HG03175 (cell line): ENCODE measurements at regions not wholly inside any gene's neighbourhood (a gene's known extent, or its start where the extent isn't known, plus 50 kb on each side); places are given as distances from the start of the nearest gene placed in this dataset.
"Not testable (repeated sequence)": the region's sequence is repeated elsewhere in the genome, so short reads cannot be mapped to it uniquely, and the experiment has no call there.

ENCODE experiments used
- ATAC-seq: cut with Tn5 transposase; IDR thresholded peaks from one replicate; pipeline ENCODE4 v1.9.1; 2021; ENCODE audit warnings: mild to moderate bottlenecking, moderate library complexity; ENCODE audit not compliant: unreplicated experiment

DNA sequence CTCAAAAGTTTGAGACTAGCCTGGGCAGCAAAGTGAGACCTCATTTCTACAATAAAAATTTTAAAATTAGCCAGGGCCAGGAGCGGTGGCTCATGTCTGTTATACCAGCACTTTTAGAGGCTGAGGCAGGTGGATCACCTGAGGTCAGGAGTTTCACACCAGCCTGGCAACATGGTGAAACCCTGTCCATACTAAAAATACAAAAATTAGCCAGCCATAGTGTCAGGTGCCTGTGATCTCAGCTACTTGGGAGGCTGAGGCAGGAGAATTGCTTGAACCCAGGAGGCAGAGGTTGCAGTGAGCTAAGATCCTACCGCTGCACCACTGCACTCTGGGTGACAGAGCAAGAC, 85.1 kb upstream of the MAP4 start:
- not testable (repeated sequence) for ATAC-seq

- ATAC-seq, result no peak
Observed at GRCh38 chr3:48092270-48092669, 76.1 kb upstream of the MAP4 start.

DNA sequence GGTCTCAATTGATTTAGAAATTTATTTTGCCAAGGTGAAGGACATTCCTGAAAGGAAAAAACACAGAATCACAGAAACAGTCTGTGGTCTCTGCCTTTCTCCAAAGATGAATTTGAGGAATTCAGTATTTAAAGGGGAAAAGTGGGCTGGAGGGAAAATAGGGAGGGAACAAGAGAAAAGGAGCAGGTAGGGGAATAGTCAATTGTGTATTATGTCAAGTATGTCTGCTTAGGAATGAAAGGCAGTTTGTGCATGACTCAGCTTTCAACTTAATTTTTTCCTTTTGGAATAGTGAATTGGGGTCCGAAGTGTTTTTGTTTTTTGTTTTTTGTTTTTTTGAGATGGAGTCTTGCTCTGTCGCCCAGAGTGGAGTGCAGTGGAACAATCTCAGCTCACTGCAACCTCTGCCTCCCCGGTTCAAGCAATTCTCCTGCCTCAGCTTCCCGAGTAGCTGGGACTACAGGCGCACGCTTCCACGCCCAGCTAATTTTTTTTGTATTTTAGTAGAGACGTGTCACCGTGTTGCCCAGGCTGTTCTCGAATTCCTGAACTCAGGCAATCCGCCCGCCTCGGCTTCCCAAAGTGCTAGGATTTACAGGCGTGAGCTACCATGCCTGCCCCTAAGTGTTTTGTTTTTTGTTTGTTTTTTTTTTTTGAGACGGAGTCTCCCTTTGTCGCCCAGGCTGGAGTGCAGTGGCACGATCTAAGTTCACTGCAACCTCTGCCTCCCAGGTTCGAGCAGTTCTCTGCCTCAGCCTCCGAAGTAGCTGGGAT, 74.1 kb upstream of the MAP4 start:
- no peak for ATAC-seq

- ATAC-seq, result peak; percentile 95
Observed at GRCh38 chr3:48088749-48089466, 72.7 kb upstream of the MAP4 start.

DNA sequence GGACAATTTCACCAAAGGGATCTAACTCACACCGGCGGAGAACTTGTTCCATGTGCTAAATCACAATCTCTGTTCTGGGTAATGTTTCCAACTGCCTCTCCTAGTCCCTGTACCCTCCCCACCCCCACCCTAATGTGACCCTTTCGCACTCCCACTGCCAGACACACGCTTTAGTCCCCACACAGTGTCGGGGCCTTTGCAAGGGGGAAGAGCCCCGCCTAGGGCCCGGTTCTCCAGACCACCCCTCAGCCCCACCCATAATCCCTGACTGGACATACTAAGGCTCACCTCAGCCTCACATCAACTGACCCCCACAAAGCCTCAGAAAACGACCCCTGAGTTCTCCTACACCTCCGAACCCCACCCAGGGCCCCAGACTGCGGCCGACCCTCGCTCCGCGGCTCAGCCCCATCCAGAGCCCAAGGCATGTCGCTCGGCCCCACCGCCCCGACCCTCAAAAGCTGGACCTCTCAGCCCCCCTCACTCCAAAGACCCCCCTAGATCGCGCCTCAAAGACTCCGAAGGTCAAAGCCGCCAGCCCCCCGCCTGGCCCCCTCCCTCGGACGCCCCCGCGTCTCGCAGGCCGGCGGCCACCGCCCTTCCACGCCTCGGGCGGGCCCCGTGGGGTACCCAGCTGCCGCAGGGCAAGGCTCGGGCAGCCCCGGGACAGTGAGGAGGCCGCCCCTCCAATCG, 72.0 kb upstream of the MAP4 start:
- peak; percentile 32 for ATAC-seq

- ATAC-seq, result no peak
Observed at GRCh38 chr3:48086705-48087104, 70.5 kb upstream of the MAP4 start.

GRCh38 chr3:48084929-48085328, 68.7 kb upstream of the MAP4 start:
- ATAC-seq, result no peak

DNA sequence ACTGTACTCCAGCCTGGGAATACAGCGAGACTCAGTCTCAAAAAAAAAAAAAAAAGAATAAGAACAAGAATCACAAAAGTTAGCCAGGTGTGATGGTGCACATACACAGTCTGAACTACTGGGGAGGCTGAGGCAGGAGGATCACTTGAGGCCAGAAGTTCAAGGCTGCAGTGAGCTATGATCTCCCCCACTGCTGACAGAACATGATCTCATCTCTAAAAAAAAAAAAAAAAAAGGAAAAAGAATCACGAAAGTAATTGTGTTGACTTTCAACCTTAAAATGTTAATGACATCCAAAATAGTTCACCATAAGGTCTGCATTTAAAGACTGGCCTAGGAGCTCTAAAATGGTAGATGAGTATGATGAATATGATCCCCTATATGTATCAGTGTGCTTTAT, 68.0 kb upstream of the MAP4 start:
- no peak for ATAC-seq

DNA sequence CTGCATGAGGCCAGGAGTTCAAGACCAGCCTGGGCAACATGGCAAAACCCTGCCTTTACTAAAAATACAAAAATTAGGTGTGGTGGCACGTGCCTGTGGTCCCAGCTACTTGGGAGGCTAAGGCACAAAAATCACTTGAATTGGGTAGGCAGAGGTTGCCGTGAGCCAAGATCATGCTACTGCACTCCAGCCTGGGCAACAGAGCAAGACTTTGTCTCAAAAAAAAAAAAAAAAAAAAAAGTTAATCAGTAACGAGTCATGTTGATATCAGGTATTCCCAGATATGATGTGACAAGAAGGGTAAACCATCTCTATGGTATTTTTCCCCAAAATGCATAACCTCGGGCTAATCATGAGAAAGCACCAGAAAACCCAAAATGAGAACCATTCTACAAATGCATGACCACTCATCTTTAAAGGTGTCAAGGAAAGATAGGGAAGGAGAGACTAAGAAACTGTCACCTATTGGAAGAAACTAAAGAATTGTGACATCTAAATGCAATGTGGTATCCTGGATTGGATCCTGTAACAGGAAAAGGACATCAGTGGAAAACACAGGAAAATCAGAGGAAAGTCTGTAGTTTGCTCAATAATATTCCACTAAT, 66.5 kb upstream of the MAP4 start:
- no peak for ATAC-seq

- ATAC-seq, result no peak
Observed at GRCh38 chr3:48077815-48078214, 61.6 kb upstream of the MAP4 start.

- no peak for ATAC-seq
Observed at GRCh38 chr3:48070030-48070429, 53.8 kb upstream of the MAP4 start.

DNA sequence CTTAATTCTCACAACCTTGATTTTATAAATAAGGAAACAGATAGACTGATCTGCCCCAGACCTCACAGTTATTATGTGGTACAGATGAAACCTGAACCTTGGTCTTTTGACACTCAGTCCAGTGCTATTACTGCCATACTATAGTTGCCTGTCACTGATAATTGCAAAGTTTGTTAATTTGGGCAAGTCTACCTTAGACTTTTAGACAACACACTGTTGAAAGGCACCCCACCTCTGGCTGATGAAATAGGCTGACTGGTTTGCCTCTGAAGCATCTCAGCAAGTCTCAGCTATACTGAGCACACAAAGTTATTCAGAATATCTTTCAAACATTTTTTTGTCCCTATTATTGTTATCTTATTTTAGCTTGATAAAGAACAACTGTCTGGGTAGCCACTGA, 53.1 kb upstream of the MAP4 start:
- no peak for ATAC-seq

DNA sequence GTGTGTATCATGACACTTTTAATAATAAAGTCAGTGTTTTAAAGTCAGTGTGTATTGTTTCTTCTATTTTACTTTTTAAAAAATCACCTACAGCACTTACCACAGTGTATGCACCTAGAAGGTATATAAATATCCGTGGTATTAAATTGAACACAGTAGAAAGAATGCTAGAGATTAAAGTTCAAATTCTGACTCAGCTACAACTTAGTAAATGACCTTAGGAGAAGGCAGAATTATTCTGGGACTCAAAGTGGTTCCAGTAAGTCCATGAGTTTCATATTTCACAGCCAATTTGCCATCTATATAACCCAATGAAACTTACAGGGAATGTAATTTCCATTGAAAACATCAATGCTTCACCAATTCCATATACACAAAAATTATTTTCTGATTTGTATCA, 52.7 kb upstream of the MAP4 start:
- ATAC-seq, result no peak

DNA sequence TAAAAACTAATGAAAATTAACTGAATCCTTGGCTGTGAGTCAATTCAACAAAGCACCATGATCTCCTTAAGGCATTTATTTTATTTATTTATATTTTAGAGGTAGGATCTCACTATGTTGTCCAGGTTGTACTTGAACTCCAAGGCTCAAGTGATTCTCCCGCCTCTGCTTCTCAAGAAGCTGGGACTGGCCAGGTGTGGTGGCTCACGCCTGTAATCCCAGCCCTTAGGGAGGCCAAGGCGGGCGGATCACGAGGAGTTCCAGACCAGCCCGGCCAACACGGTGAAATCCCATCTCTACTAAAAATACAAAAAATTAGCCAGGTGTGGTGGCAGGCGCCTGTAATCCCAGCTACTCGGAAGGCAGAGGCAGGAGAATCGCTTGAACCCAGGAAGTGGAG, 52.1 kb upstream of the MAP4 start:
- ATAC-seq, result not testable (repeated sequence)

DNA sequence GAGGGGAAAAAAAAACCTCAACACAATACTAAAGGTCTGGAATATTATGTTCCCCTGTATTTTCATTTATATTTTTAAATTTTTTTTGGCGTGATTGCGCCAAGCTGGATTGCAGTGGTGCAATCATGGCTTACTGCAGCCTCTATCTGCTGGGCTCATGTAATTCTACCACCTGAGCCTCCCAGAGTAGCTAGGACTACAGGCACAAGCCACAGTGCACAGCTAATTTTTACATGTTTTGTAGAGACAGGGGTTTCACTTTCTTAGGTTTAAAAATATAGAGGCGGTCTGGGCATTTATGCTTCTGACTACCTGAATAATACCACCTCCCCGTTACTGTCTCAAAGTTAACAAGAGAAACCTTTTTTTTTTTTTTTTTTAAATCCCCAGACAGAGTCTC, 51.1 kb upstream of the MAP4 start:
- ATAC-seq, result no peak
